GM23248 (cell line): ENCODE measurements at regions not wholly inside any gene's neighbourhood (a gene's known extent, or its start where the extent isn't known, plus 50 kb on each side); places are given as distances from the start of the nearest gene placed in this dataset.

Source experiments
- EZH2 ChIP-seq: fragments of 200-600 bp; sonication (generic); IDR thresholded peaks from 2 replicates; pipeline ENCODE4 v1.6.1; 2018; ENCODE audit warnings: antibody characterized with exemption, mild to moderate bottlenecking; ENCODE audit not compliant: insufficient read depth, poor library complexity, severe bottlenecking
- EZH2phosphoT487 ChIP-seq: fragments of 200-600 bp; sonication (generic); IDR thresholded peaks from 2 replicates; pipeline ENCODE4 v1.6.1; 2018; ENCODE audit warnings: antibody characterized with exemption, moderate library complexity, mild to moderate bottlenecking, low read depth; ENCODE audit not compliant: insufficient read depth

DNA sequence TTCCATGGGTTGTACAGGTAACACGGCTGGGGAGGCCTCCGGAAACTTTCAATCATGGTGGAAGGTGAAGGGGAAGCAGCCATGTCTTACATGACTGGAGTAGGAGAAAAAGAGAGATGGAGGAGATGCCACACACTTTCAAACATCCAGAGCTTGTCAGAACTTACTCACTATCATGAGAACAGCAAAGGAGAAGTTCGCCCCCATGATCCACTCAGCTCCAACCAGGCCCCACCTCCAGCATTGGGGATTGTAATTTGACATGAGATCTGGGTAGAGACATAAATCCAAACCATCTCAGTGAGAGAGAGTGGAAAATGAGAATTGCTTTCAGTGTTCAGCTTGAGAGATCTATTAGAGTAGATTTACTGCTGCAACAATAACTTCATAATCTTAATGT, 210.9 kb downstream of the NDFIP2 start:
- TF ChIP-seq EZH2phosphoT487 (no peak), EZH2 (no peak)
